Loucy (cell line): ENCODE measurements at regions not wholly inside any gene's neighbourhood (a gene's known extent, or its start where the extent isn't known, plus 50 kb on each side); places are given as distances from the start of the nearest gene placed in this dataset.

Experiments
- H2AFZ ChIP-seq: fragments of 200-600 bp; sonication (generic); 2 replicates; pipeline ENCODE4 v1.6.0; 2016; ENCODE audit warnings: antibody characterized with exemption, mild to moderate bottlenecking, low read length, moderate library complexity
- H3F3A ChIP-seq: fragments of 200-600 bp; 2 replicates; pipeline ENCODE4 v1.6.0; 2016; ENCODE audit warnings: antibody characterized with exemption, low read depth, mild to moderate bottlenecking
- H3K27me3 ChIP-seq: fragments of 200-600 bp; sonication (generic); 2 replicates; pipeline ENCODE4 v1.6.1; 2014; ENCODE audit warnings: low read length, mild to moderate bottlenecking; ENCODE audit not compliant: insufficient read depth, poor library complexity, severe bottlenecking
- H3K36me3 ChIP-seq: fragments of 200-600 bp; sonication (generic); 2 replicates; pipeline ENCODE4 v1.6.1; 2016; ENCODE audit warnings: low read length; ENCODE audit not compliant: insufficient read depth
- H3K4me1 ChIP-seq: fragments of 200-600 bp; sonication (generic); 2 replicates; pipeline ENCODE4 v1.5.1; 2014; ENCODE audit warnings: low read length, mild to moderate bottlenecking; ENCODE audit not compliant: insufficient read depth, poor library complexity, severe bottlenecking
- H3K4me2 ChIP-seq: fragments of 200-600 bp; sonication (generic); 2 replicates; pipeline ENCODE4 v1.6.0; 2014; ENCODE audit warnings: antibody characterized with exemption, low read length, low read depth, mild to moderate bottlenecking; ENCODE audit not compliant: poor library complexity, severe bottlenecking
- H3K4me3 ChIP-seq: fragments of 200-600 bp; sonication (generic); 2 replicates; pipeline ENCODE4 v1.5.1; 2014; ENCODE audit warnings: low read length, mild to moderate bottlenecking, mixed read lengths; ENCODE audit not compliant: poor library complexity, severe bottlenecking
- H3K79me2 ChIP-seq: fragments of 200-600 bp; sonication (generic); 2 replicates; pipeline ENCODE4 v1.6.1; 2014; ENCODE audit warnings: low read length; ENCODE audit not compliant: insufficient read depth
- H3K9ac ChIP-seq: fragments of 200-600 bp; sonication (generic); 2 replicates; pipeline ENCODE4 v1.6.0; 2014; ENCODE audit warnings: mild to moderate bottlenecking, low read depth, low read length, moderate library complexity; ENCODE audit not compliant: poor library complexity, severe bottlenecking
- H3K9me2 ChIP-seq: fragments of 200-600 bp; sonication (generic); replicated peaks from 2 replicates; pipeline ENCODE4 v1.6.1; 2016; ENCODE audit warnings: low read depth, low read length, mixed read lengths
- H3K9me3 ChIP-seq: fragments of 200-600 bp; sonication (generic); 2 replicates; pipeline ENCODE4 v1.6.1; 2014; ENCODE audit warnings: mild to moderate bottlenecking, antibody characterized with exemption, low read length, low read depth; ENCODE audit not compliant: insufficient read depth
- H4K20me1 ChIP-seq: fragments of 200-600 bp; sonication (generic); 2 replicates; pipeline ENCODE4 v1.6.0; 2014; ENCODE audit warnings: antibody characterized with exemption, low read length, mild to moderate bottlenecking; ENCODE audit not compliant: insufficient read depth, poor library complexity, severe bottlenecking
- CTCF ChIP-seq: fragments of 200-600 bp; sonication (generic); conservative IDR thresholded peaks from 2 replicates; pipeline ENCODE4 v1.5.1; 2014; ENCODE audit warnings: mild to moderate bottlenecking, antibody characterized with exemption, low read length
- EZH2phosphoT487 ChIP-seq: fragments of 200-600 bp; IDR thresholded peaks from 2 replicates; pipeline ENCODE4 v1.6.1; 2018; ENCODE audit warnings: antibody characterized with exemption, mild to moderate bottlenecking, moderate library complexity, borderline replicate concordance

GRCh38 chr11:36751996-36752395 lies 154.0 kb upstream of the RAG2 start:
- no peaks in the 10 kb centered on the region for H3K27me3 ChIP-seq
- no peak overlapping the region for H2AFZ ChIP-seq
- H3K9me2 ChIP-seq, result no peaks in the 10 kb centered on the region
- H3K4me1 ChIP-seq, result peaks cover 7% of the 10 kb centered on the region
- no peaks in the 10 kb centered on the region for H3K36me3 ChIP-seq
- no peak overlapping the region for H3K9ac ChIP-seq
- no peaks in the 10 kb centered on the region for H4K20me1 ChIP-seq
- no peak for TF ChIP-seq EZH2phosphoT487
- TF ChIP-seq CTCF, result no peak
- H3F3A ChIP-seq, result no peaks in the 10 kb centered on the region
- H3K9me3 ChIP-seq, result no peaks in the 10 kb centered on the region
- no peak overlapping the region for H3K4me2 ChIP-seq
- H3K4me3 ChIP-seq, result no peak overlapping the region
- no peaks in the 10 kb centered on the region for H3K79me2 ChIP-seq

GRCh38 chr11:36751335-36751781 lies 153.3 kb upstream of the RAG2 start:
- no peaks in the 10 kb centered on the region for H3K27me3 ChIP-seq

GRCh38 chr11:36750349-36750748 lies 152.3 kb upstream of the RAG2 start:
- H3K4me2 ChIP-seq, result no peak overlapping the region
- no peaks in the 10 kb centered on the region for H3K36me3 ChIP-seq
- H2AFZ ChIP-seq, result no peak overlapping the region
- no peaks in the 10 kb centered on the region for H3K27me3 ChIP-seq
- peaks cover 7% of the 10 kb centered on the region for H3K4me1 ChIP-seq
- H3K9ac ChIP-seq, result no peak overlapping the region
- H3F3A ChIP-seq, result no peaks in the 10 kb centered on the region
- TF ChIP-seq CTCF (no peak), EZH2phosphoT487 (no peak)
- H3K4me3 ChIP-seq, result no peak overlapping the region
- H4K20me1 ChIP-seq, result no peaks in the 10 kb centered on the region
- no peaks in the 10 kb centered on the region for H3K79me2 ChIP-seq
- no peaks in the 10 kb centered on the region for H3K9me2 ChIP-seq
- no peaks in the 10 kb centered on the region for H3K9me3 ChIP-seq

More at GRCh38 chr11:36751335-36751781, 153.3 kb upstream of the RAG2 start:
- no peaks in the 10 kb centered on the region for H3K79me2 ChIP-seq
- no peaks in the 10 kb centered on the region for H3K9me3 ChIP-seq
- H2AFZ ChIP-seq, result no peak overlapping the region
- H3K36me3 ChIP-seq, result no peaks in the 10 kb centered on the region
- peaks cover 7% of the 10 kb centered on the region for H3K4me1 ChIP-seq
- no peak overlapping the region for H3K4me2 ChIP-seq
- TF ChIP-seq EZH2phosphoT487 (no peak), CTCF (no peak)
- H4K20me1 ChIP-seq, result no peaks in the 10 kb centered on the region
- no peaks in the 10 kb centered on the region for H3F3A ChIP-seq
- no peaks in the 10 kb centered on the region for H3K9me2 ChIP-seq
- no peak overlapping the region for H3K4me3 ChIP-seq
- no peak overlapping the region for H3K9ac ChIP-seq
